IPS-NIHi7 (cell line): ENCODE measurements at regions not wholly inside any gene's neighbourhood (a gene's known extent, or its start where the extent isn't known, plus 50 kb on each side); places are given as distances from the start of the nearest gene placed in this dataset.

ENCODE experiments used
- DNase-seq: peaks from one replicate; pipeline ENCODE4 v3.0.0; 2012; ENCODE audit warnings: mixed read lengths; ENCODE audit errors: extremely low spot score

- DNase-seq, result no peak
Observed at GRCh38 chr20:24796236-24796635, 152.8 kb upstream of the CST7 start.

DNA sequence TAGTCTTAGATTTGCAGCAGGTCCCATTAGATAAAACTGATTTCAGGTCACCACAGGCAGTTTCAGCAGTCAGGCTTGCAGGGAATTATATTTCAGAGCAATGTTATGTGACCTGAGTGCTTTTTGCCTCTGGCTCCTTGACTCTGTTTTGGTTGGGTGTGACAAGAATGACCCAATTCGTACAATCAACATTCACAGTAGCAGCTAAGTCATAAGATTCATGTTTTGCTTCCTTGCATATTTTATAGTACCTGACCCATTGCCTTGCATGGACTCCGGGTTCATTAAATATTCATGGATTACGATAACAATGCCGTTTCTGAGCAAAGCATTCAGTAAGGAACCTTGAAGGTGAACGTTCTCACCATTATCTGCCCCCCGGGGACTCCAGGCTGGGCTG lies 152.0 kb upstream of the CST7 start:
- no peak for DNase-seq

- DNase-seq, result no peak
Observed at GRCh38 chr20:24797745-24798655, 151.1 kb upstream of the CST7 start.

GRCh38 chr20:24798930-24799705 lies 150.0 kb upstream of the CST7 start:
- DNase-seq, result no peak

GRCh38 chr20:24799971-24800580 lies 149.0 kb upstream of the CST7 start:
- no peak for DNase-seq

GRCh38 chr20:24802286-24802820 lies 146.7 kb upstream of the CST7 start:
- DNase-seq, result no peak

DNA sequence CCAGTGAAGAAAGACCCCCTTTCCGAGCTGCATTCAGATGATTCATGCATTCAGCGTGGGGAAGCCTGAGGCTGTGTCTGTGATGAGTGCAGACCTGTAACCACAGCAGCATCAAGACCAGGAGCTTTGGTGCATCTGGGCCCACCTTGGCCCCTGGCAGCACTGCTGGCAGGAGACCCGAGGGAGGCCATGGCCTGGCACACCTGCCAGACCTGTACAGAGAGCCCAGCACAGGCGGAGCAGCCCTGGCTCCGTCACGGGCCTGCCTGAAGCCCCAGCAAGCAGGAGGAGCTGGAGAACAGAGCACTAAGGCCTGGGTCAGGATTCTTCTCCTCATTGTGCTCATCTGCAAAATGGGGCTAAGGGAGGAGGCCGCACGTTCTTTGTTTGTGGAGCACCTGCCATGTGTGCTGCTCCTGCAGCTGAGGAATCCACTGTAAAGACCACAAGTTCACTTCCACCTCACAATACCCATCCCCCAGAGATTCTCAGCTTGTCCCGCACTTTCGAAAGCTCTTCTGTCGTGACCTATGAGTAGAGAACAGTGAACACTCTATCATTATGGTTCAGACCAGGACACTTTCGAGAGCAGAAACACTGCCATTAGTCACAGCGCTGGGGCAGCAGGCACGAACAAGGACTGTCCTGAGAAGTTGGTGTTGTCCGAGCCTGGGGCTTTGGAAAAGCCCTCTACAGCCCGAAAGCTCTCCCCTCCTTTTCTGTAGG lies 144.4 kb upstream of the CST7 start:
- DNase-seq, result no peak

- no peak for DNase-seq
Observed at GRCh38 chr20:24805456-24806238, 143.4 kb upstream of the CST7 start.

DNA sequence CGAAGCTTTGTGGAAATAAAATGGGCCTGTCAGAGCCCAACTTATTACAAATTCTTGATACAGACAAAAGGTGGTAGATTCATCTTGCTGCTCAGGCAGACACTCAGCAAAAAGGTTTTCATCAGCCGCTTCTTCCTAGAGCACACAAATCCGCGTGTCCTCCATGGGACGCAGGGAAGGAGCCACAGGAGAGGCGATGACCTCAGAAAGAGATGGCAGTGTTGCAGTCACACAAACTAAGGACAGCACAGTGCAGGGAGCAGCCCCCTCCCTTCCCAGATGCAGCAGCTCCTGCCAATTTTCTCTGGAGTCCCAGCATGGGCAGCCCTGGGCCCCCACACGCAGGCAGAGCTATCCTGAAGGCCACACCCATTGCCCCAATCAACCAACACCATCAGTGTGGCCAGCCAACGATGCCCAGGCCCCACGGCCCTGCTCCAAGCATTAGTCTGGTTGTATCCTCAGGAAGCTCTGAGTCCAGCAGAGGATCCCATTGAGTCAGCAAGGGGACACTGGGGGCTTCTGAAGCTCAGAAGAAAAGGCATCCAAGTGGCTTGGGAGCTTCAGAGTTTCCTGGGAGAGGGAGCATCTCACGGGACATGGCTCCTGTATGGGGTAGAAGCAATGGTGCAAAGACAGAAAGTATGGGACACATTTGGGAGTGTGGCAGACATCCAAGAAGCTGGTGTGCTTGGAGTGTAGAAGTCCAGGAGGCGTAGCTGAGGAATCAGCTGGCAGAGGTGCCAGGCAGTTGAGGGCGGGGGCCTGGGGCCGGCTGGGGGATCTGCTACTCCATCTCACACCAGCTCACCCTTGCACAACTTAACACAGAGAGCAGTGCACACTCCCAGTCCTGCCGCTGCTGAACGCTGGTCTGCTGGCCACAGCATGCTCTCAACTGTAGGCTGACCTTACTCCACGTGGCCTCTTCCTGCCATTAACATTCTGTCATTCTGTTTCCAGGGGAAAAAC lies 142.1 kb upstream of the CST7 start:
- DNase-seq, result no peak

GRCh38 chr20:24808616-24809015 lies 140.5 kb upstream of the CST7 start:
- DNase-seq, result no peak

- no peak for DNase-seq
Observed at GRCh38 chr20:24809606-24810005, 139.5 kb upstream of the CST7 start.

GRCh38 chr20:24810676-24811407 lies 138.2 kb upstream of the CST7 start:
- no peak for DNase-seq

DNA sequence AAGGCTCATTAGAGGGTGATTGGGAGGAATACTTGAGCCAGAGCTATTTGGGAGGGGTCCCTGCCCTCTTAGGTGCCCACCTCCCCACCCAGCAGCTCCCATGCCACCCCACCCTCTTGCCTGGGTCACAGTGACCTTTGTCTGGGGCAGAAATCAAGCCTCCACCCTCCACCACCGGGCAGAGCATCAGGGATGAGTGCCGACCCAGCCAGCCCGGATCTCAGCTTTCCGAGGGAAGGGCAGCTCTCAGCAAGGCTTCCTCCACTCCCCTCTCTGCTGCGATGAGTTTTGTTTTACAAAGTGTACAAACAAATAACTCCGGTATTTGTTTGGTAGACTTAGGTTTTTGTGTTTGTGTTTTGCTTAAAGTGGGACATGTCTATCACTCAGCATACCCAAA lies 136.7 kb upstream of the CST7 start:
- no peak for DNase-seq

GRCh38 chr20:24813080-24813479 lies 136.0 kb upstream of the CST7 start:
- no peak for DNase-seq

- no peak for DNase-seq
Observed at GRCh38 chr20:24813496-24813895, 135.6 kb upstream of the CST7 start.

- no peak for DNase-seq
Observed at GRCh38 chr20:24813936-24814335, 135.1 kb upstream of the CST7 start.

DNA sequence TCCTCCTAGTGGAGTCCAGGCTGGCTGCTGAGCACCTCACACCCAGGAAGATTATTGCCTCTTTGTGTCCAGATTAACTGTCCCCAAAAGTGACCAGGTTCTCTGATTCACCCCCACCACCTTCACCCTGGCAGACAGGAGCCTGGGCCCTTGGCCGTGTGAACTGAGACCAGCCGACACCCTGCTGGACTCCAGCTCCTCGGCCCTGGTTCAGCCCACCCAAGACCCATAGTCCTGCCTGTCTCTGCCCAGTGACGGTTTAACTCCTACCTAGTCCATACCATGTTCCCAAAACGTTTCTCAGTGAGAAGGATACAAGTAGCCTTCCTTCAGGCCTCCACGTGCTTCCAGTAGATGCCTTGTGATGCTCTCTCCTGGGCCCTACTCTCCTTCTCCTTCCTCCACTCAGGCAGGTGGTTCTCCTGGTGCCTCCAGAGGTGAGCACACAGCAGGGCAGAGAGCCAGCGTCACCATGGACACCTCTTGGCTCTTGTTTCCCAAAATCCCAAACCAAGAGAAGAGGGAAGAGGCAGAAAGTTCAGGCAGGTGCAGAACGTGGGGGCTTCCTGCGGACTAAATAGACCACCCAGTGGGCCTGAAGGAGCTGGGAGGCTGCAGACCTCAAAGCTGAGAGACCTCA lies 134.4 kb upstream of the CST7 start:
- DNase-seq, result no peak

DNA sequence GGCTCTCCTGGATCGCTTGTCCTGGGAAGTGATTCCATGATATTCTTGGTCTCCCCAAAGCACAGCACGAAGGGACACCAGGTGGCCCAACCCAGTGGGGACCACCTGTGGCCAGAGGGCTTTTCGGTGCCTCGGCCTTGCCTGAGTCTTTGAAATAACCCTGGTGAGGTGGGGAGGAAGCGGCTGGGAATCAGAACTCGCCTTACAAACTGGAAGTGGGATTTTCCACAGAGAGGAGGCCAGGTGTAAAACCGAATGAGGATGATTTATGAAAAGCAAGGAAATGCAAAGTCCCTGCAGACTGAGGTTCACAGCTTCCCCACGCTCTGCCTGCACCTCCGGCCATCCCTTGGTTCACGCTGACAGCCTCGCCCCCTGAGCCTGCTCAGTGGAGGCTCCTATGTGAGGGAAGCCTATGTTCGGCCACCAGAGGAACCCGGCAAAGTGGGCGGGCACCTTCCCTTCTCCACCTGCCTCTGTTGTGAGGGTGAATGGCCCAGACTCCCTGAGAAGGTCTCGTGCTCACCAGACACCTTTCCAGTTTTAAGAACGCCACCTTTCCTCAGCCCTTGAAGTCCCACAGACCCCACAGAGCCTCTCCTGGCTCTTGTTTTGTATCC lies 133.8 kb upstream of the CST7 start:
- DNase-seq, result no peak
